Sigmoid colon (tissue), 6 donors: ENCODE measurements at regions not wholly inside any gene's neighbourhood (a gene's known extent, or its start where the extent isn't known, plus 50 kb on each side); places are given as distances from the start of the nearest gene placed in this dataset.
A peak's percentile ranks its signal among the peaks of the same experiment; 100 is the strongest.

ENCODE experiments used
- DNase-seq: peaks from one replicate; pipeline ENCODE4 v3.0.0-alpha.2; 2019
- H3K27ac ChIP-seq, 4 donors: fragments of 200-600 bp; sonication (generic); one replicate each; pipeline ENCODE4 v1.5.1; 2016 to 2019; ENCODE audit warnings: mild to moderate bottlenecking in 1 of 4
- H3K27me3 ChIP-seq, 3 donors: fragments of 200-600 bp; sonication (generic); one replicate each; pipeline ENCODE4 v1.5.1; 2019; ENCODE audit warnings: mild to moderate bottlenecking in 1 of 3
- H3K36me3 ChIP-seq, 4 donors: fragments of 200-600 bp; sonication (generic); one replicate each; pipeline ENCODE4 v1.5.1; 2016 to 2019
- H3K4me1 ChIP-seq, 4 donors: fragments of 200-600 bp; sonication (generic); one replicate each; pipeline ENCODE4 v1.5.1; 2017 to 2019
- H3K4me3 ChIP-seq, 4 donors: fragments of 200-600 bp; sonication (generic); one replicate each; pipeline ENCODE4 v1.5.1; 2017 to 2019; ENCODE audit warnings: mild to moderate bottlenecking in 2 of 4, moderate library complexity in 1 of 4
- H3K9me3 ChIP-seq, 4 donors: fragments of 200-600 bp in 3 of 4; sonication (generic) in 3 of 4; one replicate each; pipeline versions ENCODE4 v1.5.1 to v1.6.1; 2013 to 2019
- CTCF ChIP-seq, 4 experiments: fragments of 450-650 bp in 3 of 4; fragments of 200-600 bp in 1 of 4; IDR thresholded peaks; one replicate each; pipeline ENCODE4 v1.5.1; 2016 to 2019; ENCODE audit warnings: antibody characterized with exemption in 4 of 4, mild to moderate bottlenecking in 3 of 4, moderate library complexity in 2 of 4
- EP300 ChIP-seq, 4 donors: sonication (generic); formaldehyde crosslinking; IDR thresholded peaks; one replicate each; pipeline ENCODE4 v1.6.1; 2017; ENCODE audit warnings: antibody characterized with exemption in 4 of 4
- POLR2A ChIP-seq, 2 donors: fragments of 450-650 bp; IDR thresholded peaks; one replicate each; pipeline ENCODE4 v1.6.1; 2016; ENCODE audit warnings: antibody characterized with exemption in 2 of 2, mild to moderate bottlenecking in 2 of 2, moderate library complexity in 2 of 2
- POLR2AphosphoS5 ChIP-seq, 4 donors: sonication (generic); formaldehyde crosslinking; IDR thresholded peaks; one replicate each; pipeline ENCODE4 v1.6.1; 2017; ENCODE audit warnings: antibody characterized with exemption in 4 of 4
- WGBS, 2 donors: extraction: QIAGEN DNeasy Blood & Tissue Kit; methylation state at CpG; one replicate each; pipeline ENCODE4 v1.1.7; 2013; 5-methylcytosine and 5-hydroxymethylcytosine counted together
- intact Hi-C: fragments of 100-400 bp; cut with DNase I; formaldehyde crosslinking; loops from one replicate; pipeline ENCODE4 v1.15.1; 2023
- donor health status: healthy with polysubstance abuse.
- donor health status: healthy.

GRCh38 chrX:40422021-40422420, 158.7 kb upstream of the ATP6AP2 start:
- intact Hi-C loops = no loop called here
- H3K4me1 ChIP-seq = no peaks in the 10 kb centered on the region

GRCh38 chrX:40420899-40421729, 159.7 kb upstream of the ATP6AP2 start:
- H3K27ac ChIP-seq = no peak overlapping the region
- no peak for TF ChIP-seq POLR2AphosphoS5 (IDR thresholded peaks at IDR 0.05)
- TF ChIP-seq POLR2A (IDR thresholded peaks at IDR 0.05) = no peak
- no peak for TF ChIP-seq EP300 (IDR thresholded peaks at IDR 0.05)
- no peak for TF ChIP-seq CTCF (IDR thresholded peaks at IDR 0.05)
- intact Hi-C loops = no loop called here

More at GRCh38 chrX:40422021-40422420, 158.7 kb upstream of the ATP6AP2 start:
- no peak for DNase-seq
- no peaks in the 10 kb centered on the region for H3K36me3 ChIP-seq
- H3K9me3 ChIP-seq = no peaks in the 10 kb centered on the region
- no peaks in the 10 kb centered on the region for H3K27me3 ChIP-seq
- 80 to 93% methylated on average over 2 of the region's 2 CpGs for WGBS, 2 donors
- no peak overlapping the region for H3K27ac ChIP-seq
- TF ChIP-seq POLR2A (IDR thresholded peaks at IDR 0.05) (no peak), POLR2AphosphoS5 (IDR thresholded peaks at IDR 0.05) (no peak)
- H3K4me3 ChIP-seq = no peak overlapping the region

GRCh38 chrX:40418813-40419195, 162.0 kb upstream of the ATP6AP2 start:
- Histone ChIP-seq H3K4me3 (no peak overlapping the region), H3K4me1 (no peaks in the 10 kb centered on the region), H3K27me3 (no peaks in the 10 kb centered on the region), H3K36me3 (no peaks in the 10 kb centered on the region), H3K27ac (no peak overlapping the region), H3K9me3 (no peaks in the 10 kb centered on the region)
- WGBS, 2 donors = 78 to 91% methylated on average over 3 of the region's 3 CpGs
- no peak for DNase-seq
- TF ChIP-seq POLR2A (IDR thresholded peaks at IDR 0.05) (no peak), EP300 (IDR thresholded peaks at IDR 0.05) (no peak), CTCF (IDR thresholded peaks at IDR 0.05) (no peak), POLR2AphosphoS5 (IDR thresholded peaks at IDR 0.05) (no peak)
- intact Hi-C loops = no loop called here

More at GRCh38 chrX:40420899-40421729, 159.7 kb upstream of the ATP6AP2 start:
- Histone ChIP-seq H3K27me3 (no peaks in the 10 kb centered on the region), H3K4me1 (no peaks in the 10 kb centered on the region), H3K4me3 (no peak overlapping the region), H3K9me3 (no peaks in the 10 kb centered on the region), H3K36me3 (no peaks in the 10 kb centered on the region)
- 84 to 85% methylated on average over 9 of the region's 9 CpGs for WGBS, 2 donors
- no peak for DNase-seq

- no peak for DNase-seq
- no peak for TF ChIP-seq CTCF (IDR thresholded peaks at IDR 0.05)
- TF ChIP-seq POLR2A (IDR thresholded peaks at IDR 0.05) = no peak
- no peak for TF ChIP-seq POLR2AphosphoS5 (IDR thresholded peaks at IDR 0.05)
- no peak for TF ChIP-seq EP300 (IDR thresholded peaks at IDR 0.05)
- H3K27me3 ChIP-seq = no peaks in the 10 kb centered on the region
- WGBS, 2 donors = 78 to 84% methylated on average over 7 of the region's 7 CpGs
- intact Hi-C loops = no loop called here
- H3K4me1 ChIP-seq = no peaks in the 10 kb centered on the region
- H3K36me3 ChIP-seq = no peaks in the 10 kb centered on the region
- no peak overlapping the region for H3K4me3 ChIP-seq
- no peak overlapping the region for H3K27ac ChIP-seq
- H3K9me3 ChIP-seq = no peaks in the 10 kb centered on the region
Observed at GRCh38 chrX:40418146-40418812, 162.5 kb upstream of the ATP6AP2 start.

GRCh38 chrX:40415675-40416074, 165.1 kb upstream of the ATP6AP2 start:
- DNase-seq = peak; percentile 73
- no peak for TF ChIP-seq EP300 (IDR thresholded peaks at IDR 0.05)
- TF ChIP-seq CTCF (IDR thresholded peaks at IDR 0.05) = no peak
- no peak for TF ChIP-seq POLR2AphosphoS5 (IDR thresholded peaks at IDR 0.05)
- TF ChIP-seq POLR2A (IDR thresholded peaks at IDR 0.05) = no peak
- H3K4me3 ChIP-seq = no peak overlapping the region
- H3K27me3 ChIP-seq = no peaks in the 10 kb centered on the region
- H3K27ac ChIP-seq = no peak overlapping the region
- no peaks in the 10 kb centered on the region for H3K9me3 ChIP-seq
- no peaks in the 10 kb centered on the region for H3K36me3 ChIP-seq
- no peaks in the 10 kb centered on the region for H3K4me1 ChIP-seq
- intact Hi-C loops = no loop called here
- WGBS, 2 donors = 85 to 88% methylated on average over 4 of the region's 4 CpGs
